B cell (primary cell): ENCODE measurements at regions not wholly inside any gene's neighbourhood (a gene's known extent, or its start where the extent isn't known, plus 50 kb on each side); places are given as distances from the start of the nearest gene placed in this dataset.

Experiments
- ATAC-seq: fragments of 200-7000 bp; cut with Tn5 transposase; one replicate; pipeline ENCODE4 v1.10.0; 2021; ENCODE audit warnings: low read depth, mild to moderate bottlenecking, moderate number of reproducible peaks, moderate library complexity
- CTCF ChIA-PET: fragments of 350-600 bp; sonication (Branson Sonifier 250); formaldehyde crosslinking; loops from one replicate; lab custom pipeline; 2021; ENCODE audit warnings: antibody characterized with exemption, inconsistent platforms; lab: Charles Lee
- POLR2A ChIA-PET: fragments of 350-600 bp; sonication (Branson Sonifier 250); formaldehyde crosslinking; loops from one replicate; lab custom pipeline; 2021; ENCODE audit warnings: antibody characterized with exemption; lab: Charles Lee
- DNase-seq: peaks from one replicate; pipeline ENCODE4 v3.0.0; 2013
- H2AFZ ChIP-seq: 2 replicates; pipeline ENCODE4 v1.6.1; 2012; ENCODE audit warnings: mild to moderate bottlenecking, low read depth, low read length; ENCODE audit not compliant: insufficient read depth, poor library complexity, severe bottlenecking
- H3K27ac ChIP-seq, 2 donors: 1 replicate in 1 of 2; 2 replicates in 1 of 2; pipeline ENCODE4 v1.5.1; 2012 to 2013; ENCODE audit warnings: low read length in 2 of 2, mild to moderate bottlenecking in 2 of 2, moderate library complexity in 1 of 2
- H3K27me3 ChIP-seq, 4 experiments: fragments of 200-600 bp in 1 of 4; sonication (generic) in 1 of 4; replicated peaks in 1 of 4; 1 replicate in 2 of 4; 2 replicates in 2 of 4; pipeline versions ENCODE4 v1.6.1 to v1.7.0; 2013 to 2016; ENCODE audit warnings: low read length in 3 of 4, mild to moderate bottlenecking in 2 of 4, mixed read lengths in 1 of 4, moderate library complexity in 1 of 4; ENCODE audit not compliant: insufficient read depth in 4 of 4, control insufficient read depth in 3 of 4; ENCODE audit errors: control extremely low read depth in 1 of 4
- H3K36me3 ChIP-seq, 2 experiments: replicated peaks in 1 of 2; 1 replicate in 1 of 2; 2 replicates in 1 of 2; pipeline versions ENCODE4 v1.6.1 to v1.7.1; 2013; ENCODE audit warnings: low read length in 1 of 2; ENCODE audit not compliant: insufficient read depth in 2 of 2, control insufficient read depth in 1 of 2; ENCODE audit errors: control extremely low read depth in 1 of 2, extremely low read depth in 1 of 2
- H3K4me1 ChIP-seq, 2 donors: fragments of 200-600 bp in 1 of 2; sonication (generic) in 1 of 2; 1 replicate in 1 of 2; 2 replicates in 1 of 2; pipeline versions ENCODE4 v1.5.1 to v1.6.1; 2013 to 2017; ENCODE audit warnings: low read length in 2 of 2; ENCODE audit not compliant: control insufficient read depth in 2 of 2, insufficient read depth in 2 of 2
- H3K4me2 ChIP-seq: replicated peaks from 2 replicates; pipeline ENCODE3; 2012; ENCODE audit warnings: mild to moderate bottlenecking, low read depth, low read length; ENCODE audit not compliant: poor library complexity, severe bottlenecking
- H3K4me3 ChIP-seq, 5 experiments: fragments of 200-600 bp in 1 of 5; sonication (generic) in 1 of 5; 1 replicate in 3 of 5; 2 replicates in 2 of 5; pipeline versions ENCODE4 v1.5.1 to v1.7.0; 2011 to 2016; ENCODE audit warnings: low read length in 4 of 5, mild to moderate bottlenecking in 4 of 5, low read depth in 2 of 5, control low read depth in 1 of 5, moderate library complexity in 1 of 5; ENCODE audit not compliant: insufficient read depth in 1 of 5; ENCODE audit errors: control extremely low read depth in 1 of 5, extremely low read depth in 1 of 5
- H3K79me2 ChIP-seq: fragments of 200-600 bp; sonication (generic); one replicate; pipeline ENCODE4 v1.6.0; 2016; ENCODE audit warnings: low read length; ENCODE audit not compliant: control insufficient read depth, insufficient read depth
- H3K9ac ChIP-seq: fragments of 200-600 bp; sonication (generic); 2 replicates; pipeline ENCODE4 v1.6.1; 2017; ENCODE audit warnings: mild to moderate bottlenecking, low read length, moderate library complexity
- H3K9me3 ChIP-seq, 3 donors: one replicate each; pipeline versions ENCODE4 v1.6.1 to v1.7.1; 2013; ENCODE audit warnings: low read length in 2 of 3; ENCODE audit not compliant: control insufficient read depth in 2 of 3, insufficient read depth in 1 of 3; ENCODE audit errors: control extremely low read depth in 1 of 3
- H4K20me1 ChIP-seq: 2 replicates; pipeline ENCODE4 v1.6.0; 2012; ENCODE audit warnings: mild to moderate bottlenecking, low read length; ENCODE audit not compliant: insufficient read depth, control insufficient read depth, poor library complexity, severe bottlenecking
- H3K27ac Mint-ChIP-seq: one replicate; pipeline ENCODE4 v1.8.0; 2021; ENCODE audit warnings: mixed read lengths
- H3K27me3 Mint-ChIP-seq: one replicate; pipeline ENCODE4 v1.8.0; 2021; ENCODE audit warnings: mixed read lengths
- H3K4me1 Mint-ChIP-seq: one replicate; pipeline ENCODE4 v1.8.0; 2021; ENCODE audit warnings: mixed read lengths
- H3K4me3 Mint-ChIP-seq: one replicate; pipeline ENCODE4 v1.8.0; 2021; ENCODE audit warnings: mixed read lengths
- H3K9me3 Mint-ChIP-seq: one replicate; pipeline ENCODE4 v1.8.0; 2022; ENCODE audit warnings: mixed read lengths; ENCODE audit not compliant: insufficient read depth
- EZH2 ChIP-seq: IDR thresholded peaks from 2 replicates; pipeline ENCODE4 v1.6.1; 2012; ENCODE audit warnings: borderline replicate concordance, low read depth, mild to moderate bottlenecking, moderate library complexity, low read length; ENCODE audit not compliant: insufficient read depth, poor library complexity, severe bottlenecking
- WGBS: methylation state at CpG from one replicate; pipeline ENCODE4 v1.1.5; 2013; ENCODE audit warnings: missing lambda C conversion rate; ENCODE audit not compliant: insufficient coverage; 5-methylcytosine and 5-hydroxymethylcytosine counted together
- intact Hi-C: fragments of 100-400 bp; cut with micrococcal nuclease; formaldehyde crosslinking; loops from one replicate; pipeline ENCODE4 v1.10.0; 2022
- TF ChIP-seq, protein P1 (sequence below): fragments of 200-600 bp; IDR thresholded peaks from one replicate; pipeline ENCODE4 v1.8.0; 2022; ENCODE audit warnings: antibody characterized with exemption, mild to moderate bottlenecking

DNA sequence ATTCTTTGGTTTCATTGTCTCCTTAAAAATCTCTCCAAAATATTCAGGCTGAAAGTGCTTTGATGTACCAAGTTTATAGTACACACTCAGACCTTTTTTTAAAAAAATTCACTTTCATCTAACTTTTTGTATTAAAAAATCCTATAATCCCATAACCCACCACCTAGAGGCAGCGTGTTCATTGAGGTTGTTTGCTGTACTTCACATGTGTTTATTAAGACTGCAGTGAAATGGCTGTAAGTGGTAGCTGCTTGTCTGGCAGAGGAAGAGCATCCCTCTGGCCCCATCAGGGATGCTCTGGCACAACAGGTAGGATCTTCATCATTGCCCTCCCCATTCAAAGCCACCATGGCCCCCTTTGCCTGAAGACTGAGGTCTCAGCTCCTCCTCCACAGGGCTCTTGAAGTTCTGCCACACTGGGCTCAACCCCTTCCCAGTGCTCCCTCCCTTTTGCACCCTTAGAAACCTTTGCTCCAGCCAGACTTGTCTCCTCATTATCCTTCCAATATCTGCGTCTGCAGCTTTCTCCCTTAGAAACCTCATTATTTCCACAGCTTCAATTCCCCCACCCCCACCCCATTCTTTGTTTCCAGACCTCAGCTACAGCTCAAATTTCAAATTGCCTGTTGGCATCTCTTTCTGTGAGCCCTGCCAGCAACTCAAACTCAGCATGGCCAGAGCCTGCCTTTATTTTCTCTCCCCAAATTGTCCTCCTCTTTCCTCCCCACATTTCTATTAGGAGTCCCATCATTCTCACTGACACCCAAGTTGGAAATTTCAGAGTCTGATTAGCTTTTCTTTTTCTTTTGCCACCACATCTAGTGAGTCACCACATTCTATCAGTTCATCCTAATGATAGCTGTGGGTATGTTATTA is 369.6 kb upstream of the USP24 start:
- intact Hi-C loops = no loop called here
- ChIA-PET POLR2A (no interaction called here), CTCF (interaction anchor here (1.0 kb wide), 1 partner anchor 1375 kb away, joined by 3 read pairs; no protein-coding TSS in a partner anchor)
- Mint-ChIP-seq H3K27me3 (peaks cover 16% of the 10 kb centered on the region), H3K9me3 (no peaks in the 10 kb centered on the region), H3K27ac (no peak overlapping the region), H3K4me1 (no peaks in the 10 kb centered on the region), H3K4me3 (no peak overlapping the region)
- H3K4me2 ChIP-seq = no peak overlapping the region
- no peak overlapping the region for H3K27ac ChIP-seq
- H3K36me3 ChIP-seq = no peaks in the 10 kb centered on the region
- ATAC-seq (no peak), DNase-seq (no peak)
- H3K9me3 ChIP-seq = no peaks in the 10 kb centered on the region
- H3K4me3 ChIP-seq = no peak overlapping the region
- H3K27me3 ChIP-seq = no peaks in the 10 kb centered on the region
- H4K20me1 ChIP-seq = no peaks in the 10 kb centered on the region
- no peaks in the 10 kb centered on the region for H3K79me2 ChIP-seq
- no peak overlapping the region for H2AFZ ChIP-seq
- H3K9ac ChIP-seq = no peak overlapping the region
- TF ChIP-seq, protein P1, sequence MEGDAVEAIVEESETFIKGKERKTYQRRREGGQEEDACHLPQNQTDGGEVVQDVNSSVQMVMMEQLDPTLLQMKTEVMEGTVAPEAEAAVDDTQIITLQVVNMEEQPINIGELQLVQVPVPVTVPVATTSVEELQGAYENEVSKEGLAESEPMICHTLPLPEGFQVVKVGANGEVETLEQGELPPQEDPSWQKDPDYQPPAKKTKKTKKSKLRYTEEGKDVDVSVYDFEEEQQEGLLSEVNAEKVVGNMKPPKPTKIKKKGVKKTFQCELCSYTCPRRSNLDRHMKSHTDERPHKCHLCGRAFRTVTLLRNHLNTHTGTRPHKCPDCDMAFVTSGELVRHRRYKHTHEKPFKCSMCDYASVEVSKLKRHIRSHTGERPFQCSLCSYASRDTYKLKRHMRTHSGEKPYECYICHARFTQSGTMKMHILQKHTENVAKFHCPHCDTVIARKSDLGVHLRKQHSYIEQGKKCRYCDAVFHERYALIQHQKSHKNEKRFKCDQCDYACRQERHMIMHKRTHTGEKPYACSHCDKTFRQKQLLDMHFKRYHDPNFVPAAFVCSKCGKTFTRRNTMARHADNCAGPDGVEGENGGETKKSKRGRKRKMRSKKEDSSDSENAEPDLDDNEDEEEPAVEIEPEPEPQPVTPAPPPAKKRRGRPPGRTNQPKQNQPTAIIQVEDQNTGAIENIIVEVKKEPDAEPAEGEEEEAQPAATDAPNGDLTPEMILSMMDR = no peak
- no peak for TF ChIP-seq EZH2
- H3K4me1 ChIP-seq = no peaks in the 10 kb centered on the region
- 86% methylated on average over 1 of the region's 2 CpGs for WGBS

DNA sequence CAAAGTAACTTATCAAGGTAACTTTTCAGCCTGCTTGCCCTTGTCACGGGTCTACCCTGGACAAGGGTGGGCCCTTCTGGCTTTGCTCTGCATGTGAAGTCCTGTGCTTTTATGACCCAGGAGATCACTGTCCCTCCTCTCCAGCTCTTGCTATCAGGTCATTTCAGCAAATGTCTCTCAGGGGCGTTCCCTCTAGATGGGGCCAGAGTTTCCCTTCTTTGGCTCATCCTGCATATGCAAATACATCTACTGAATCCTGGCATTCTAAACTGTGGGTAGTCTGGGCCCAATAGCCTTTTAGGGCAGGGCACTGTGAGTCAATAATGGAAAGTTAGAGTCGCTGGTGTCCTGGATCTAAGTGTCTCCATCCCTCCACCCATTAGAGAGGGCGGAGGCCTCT is 366.9 kb upstream of the USP24 start:
- no peak overlapping the region for H3K4me3 Mint-ChIP-seq
- Histone ChIP-seq H4K20me1 (no peaks in the 10 kb centered on the region), H3K4me2 (no peak overlapping the region), H3K4me3 (no peak overlapping the region), H3K9ac (no peak overlapping the region), H3K9me3 (no peaks in the 10 kb centered on the region), H2AFZ (no peak overlapping the region), H3K36me3 (no peaks in the 10 kb centered on the region), H3K79me2 (no peaks in the 10 kb centered on the region), H3K4me1 (no peaks in the 10 kb centered on the region), H3K27ac (no peak overlapping the region), H3K27me3 (no peaks in the 10 kb centered on the region)
- intact Hi-C loops = no loop called here
- CTCF ChIA-PET = no interaction called here
- H3K27ac Mint-ChIP-seq = no peak overlapping the region
- H3K27me3 Mint-ChIP-seq = peaks cover 16% of the 10 kb centered on the region
- H3K9me3 Mint-ChIP-seq = no peaks in the 10 kb centered on the region
- no peaks in the 10 kb centered on the region for H3K4me1 Mint-ChIP-seq
- no peak for TF ChIP-seq EZH2
- TF ChIP-seq, protein P1 = no peak
- WGBS = 96% methylated on average over 2 of the region's 4 CpGs
- POLR2A ChIA-PET = no interaction called here
- no peak for ATAC-seq
- DNase-seq = no peak
